WERI-Rb-1 (cell line): ENCODE measurements at regions not wholly inside any gene's neighbourhood (a gene's known extent, or its start where the extent isn't known, plus 50 kb on each side); places are given as distances from the start of the nearest gene placed in this dataset.
"Not testable (repeated sequence)": the region's sequence is repeated elsewhere in the genome, so short reads cannot be mapped to it uniquely, and the experiment has no call there.

ENCODE experiments used
- DNase-seq: peaks from one replicate; pipeline ENCODE4 v3.0.0-alpha.2; 2020
- H3K27ac ChIP-seq: fragments of 250-450 bp; sonication (Bioruptor Pico); 2 replicates; pipeline ENCODE4 v1.5.1; 2020; ENCODE audit warnings: mild to moderate bottlenecking, moderate library complexity
- H3K27me3 ChIP-seq: fragments of 250-450 bp; sonication (Bioruptor Pico); 2 replicates; pipeline ENCODE4 v1.5.1; 2021; ENCODE audit warnings: mild to moderate bottlenecking, low read depth, moderate library complexity; ENCODE audit not compliant: insufficient read depth, severe bottlenecking
- H3K36me3 ChIP-seq: fragments of 250-450 bp; sonication (Bioruptor Pico); 2 replicates; pipeline ENCODE4 v1.5.1; 2020; ENCODE audit warnings: mild to moderate bottlenecking, moderate library complexity
- H3K4me3 ChIP-seq: 2 replicates; pipeline ENCODE4 v1.5.1; 2011; ENCODE audit warnings: low read depth, mild to moderate bottlenecking, control low read depth, low read length
- H3K9me3 ChIP-seq: fragments of 250-450 bp; sonication (Bioruptor Pico); 2 replicates; pipeline ENCODE4 v1.5.1; 2021; ENCODE audit warnings: mild to moderate bottlenecking, moderate library complexity; ENCODE audit not compliant: severe bottlenecking
- CTCF ChIP-seq: IDR thresholded peaks from 2 replicates; pipeline ENCODE4 v1.5.1; 2011; ENCODE audit warnings: low read depth, mild to moderate bottlenecking, control low read depth, inconsistent platforms, low read length

- no peak for DNase-seq
- Histone ChIP-seq H3K36me3 (no peaks in the 10 kb centered on the region), H3K27me3 (no peaks in the 10 kb centered on the region), H3K4me3 (no peak overlapping the region), H3K27ac (no peak overlapping the region), H3K9me3 (no peaks in the 10 kb centered on the region)
- TF ChIP-seq CTCF = no peak
Measured at GRCh38 chr18:59068276-59069071, 71.2 kb upstream of the SEC11C start.

- H3K36me3 ChIP-seq = no peaks in the 10 kb centered on the region
- H3K27ac ChIP-seq = no peak overlapping the region
- H3K27me3 ChIP-seq = no peaks in the 10 kb centered on the region
- TF ChIP-seq CTCF = peak; percentile 97
- no peaks in the 10 kb centered on the region for H3K9me3 ChIP-seq
- DNase-seq = peak; percentile 95
- no peak overlapping the region for H3K4me3 ChIP-seq
Measured at GRCh38 chr18:59070181-59070912, 69.3 kb upstream of the SEC11C start.

- Histone ChIP-seq H3K27ac (no peak overlapping the region), H3K9me3 (no peaks in the 10 kb centered on the region), H3K4me3 (no peak overlapping the region), H3K27me3 (no peaks in the 10 kb centered on the region), H3K36me3 (no peaks in the 10 kb centered on the region)
- TF ChIP-seq CTCF = no peak
- no peak for DNase-seq
Measured at GRCh38 chr18:59072727-59073421, 66.8 kb upstream of the SEC11C start.

- H3K27ac ChIP-seq = no peak overlapping the region
- TF ChIP-seq CTCF = no peak
- H3K4me3 ChIP-seq = no peak overlapping the region
- no peaks in the 10 kb centered on the region for H3K9me3 ChIP-seq
- no peaks in the 10 kb centered on the region for H3K27me3 ChIP-seq
- H3K36me3 ChIP-seq = no peaks in the 10 kb centered on the region
- DNase-seq = no peak
Measured at GRCh38 chr18:59075923-59076322, 63.8 kb upstream of the SEC11C start.

GRCh38 chr18:59079264-59079663, 60.4 kb upstream of the SEC11C start:
- peak; percentile 52 for DNase-seq
- no peaks in the 10 kb centered on the region for H3K9me3 ChIP-seq
- no peak for TF ChIP-seq CTCF
- H3K4me3 ChIP-seq = no peak overlapping the region
- no peaks in the 10 kb centered on the region for H3K27me3 ChIP-seq
- H3K36me3 ChIP-seq = no peaks in the 10 kb centered on the region
- H3K27ac ChIP-seq = no peak overlapping the region

- not testable (repeated sequence) for H3K27me3 ChIP-seq, H3K9me3 ChIP-seq, H3K36me3 ChIP-seq, H3K27ac ChIP-seq, H3K4me3 ChIP-seq
- DNase-seq = peak; percentile 31
Measured at GRCh38 chr18:59079687-59080501, 59.8 kb upstream of the SEC11C start.
